GM23338 (cell line): ENCODE measurements at regions not wholly inside any gene's neighbourhood (a gene's known extent, or its start where the extent isn't known, plus 50 kb on each side); places are given as distances from the start of the nearest gene placed in this dataset.

ENCODE experiments used
- ATAC-seq: fragments of 200-7000 bp; cut with Tn5 transposase; 3 replicates; pipeline ENCODE4 v1.9.1; 2020
- DNase-seq: peaks from one replicate; pipeline ENCODE4 v3.0.0-alpha.2; 2015; ENCODE audit warnings: low spot score
- H2AFZ ChIP-seq: fragments of 200-600 bp; sonication (generic); 2 replicates; pipeline ENCODE4 v1.8.0; 2016; ENCODE audit warnings: antibody characterized with exemption, mild to moderate bottlenecking, moderate library complexity
- H3F3A ChIP-seq: fragments of 200-600 bp; sonication (generic); replicated peaks from 2 replicates; pipeline ENCODE4 v1.8.0; 2017; ENCODE audit warnings: antibody characterized with exemption, mixed run types, low read depth
- H3K27ac ChIP-seq: fragments of 200-600 bp; sonication (generic); 2 replicates; pipeline ENCODE4 v1.6.1; 2016; ENCODE audit warnings: low read depth
- H3K27me3 ChIP-seq: fragments of 200-600 bp; sonication (generic); 2 replicates; pipeline ENCODE4 v1.8.0; 2016; ENCODE audit warnings: mild to moderate bottlenecking, mixed run types, moderate library complexity; ENCODE audit not compliant: insufficient read depth
- H3K36me3 ChIP-seq: fragments of 200-600 bp; sonication (generic); 2 replicates; pipeline ENCODE4 v1.8.0; 2016; ENCODE audit warnings: mild to moderate bottlenecking; ENCODE audit not compliant: insufficient read depth
- H3K4me1 ChIP-seq: fragments of 200-600 bp; sonication (generic); 2 replicates; pipeline ENCODE4 v1.8.0; 2016; ENCODE audit warnings: mild to moderate bottlenecking, moderate library complexity; ENCODE audit not compliant: insufficient read depth
- H3K4me2 ChIP-seq: fragments of 200-600 bp; sonication (generic); 2 replicates; pipeline ENCODE4 v1.7.1; 2017; ENCODE audit warnings: mixed run types
- H3K4me3 ChIP-seq: fragments of 200-600 bp; sonication (generic); 2 replicates; pipeline ENCODE4 v1.6.1; 2016; ENCODE audit warnings: mixed run types
- H3K79me2 ChIP-seq: fragments of 200-600 bp; sonication (generic); replicated peaks from 2 replicates; pipeline ENCODE4 v1.8.0; 2017; ENCODE audit warnings: mild to moderate bottlenecking; ENCODE audit not compliant: insufficient read depth
- H3K9me2 ChIP-seq: fragments of 200-600 bp; sonication (generic); 2 replicates; pipeline ENCODE4 v1.8.0; 2017; ENCODE audit not compliant: insufficient read depth
- H4K20me1 ChIP-seq: fragments of 200-600 bp; sonication (generic); replicated peaks from 2 replicates; pipeline ENCODE4 v1.8.0; 2017; ENCODE audit warnings: mild to moderate bottlenecking; ENCODE audit not compliant: insufficient read depth
- H3K27ac Mint-ChIP-seq: 2 replicates; pipeline ENCODE4 v1.8.0; 2020; ENCODE audit warnings: inconsistent platforms, mild to moderate bottlenecking, moderate library complexity, mixed read lengths
- H3K27me3 Mint-ChIP-seq: 3 replicates; pipeline ENCODE4 v1.8.0; 2022; ENCODE audit warnings: low read depth, mild to moderate bottlenecking, moderate library complexity, mixed read lengths, inconsistent platforms; ENCODE audit not compliant: insufficient read depth, poor library complexity
- H3K36me3 Mint-ChIP-seq: 3 replicates; pipeline ENCODE4 v1.8.0; 2021; ENCODE audit warnings: low read depth, mild to moderate bottlenecking, inconsistent platforms, moderate library complexity, mixed read lengths
- H3K4me1 Mint-ChIP-seq: 3 replicates; pipeline ENCODE4 v1.8.0; 2020; ENCODE audit warnings: mild to moderate bottlenecking, inconsistent platforms, mixed read lengths
- H3K4me3 Mint-ChIP-seq: 3 replicates; pipeline ENCODE4 v1.8.0; 2021; ENCODE audit warnings: moderate library complexity, mild to moderate bottlenecking, inconsistent platforms, mixed read lengths
- H3K9me3 Mint-ChIP-seq: 3 replicates; pipeline ENCODE4 v1.8.0; 2020; ENCODE audit warnings: moderate library complexity, mild to moderate bottlenecking, inconsistent platforms, mixed read lengths
- EZH2 ChIP-seq: fragments of 200-600 bp; sonication (generic); IDR thresholded peaks from one replicate; pipeline ENCODE4 v1.8.0; 2017; ENCODE audit warnings: antibody characterized with exemption, mild to moderate bottlenecking, low read depth; ENCODE audit not compliant: unreplicated experiment
- EZH2phosphoT487 ChIP-seq: fragments of 200-600 bp; sonication (generic); IDR thresholded peaks from one replicate; pipeline ENCODE4 v1.8.1; 2018; ENCODE audit warnings: antibody characterized with exemption; ENCODE audit not compliant: unreplicated experiment
- NANOG ChIP-seq: IDR thresholded peaks from 2 replicates; pipeline ENCODE4 v1.6.1; 2016; ENCODE audit warnings: antibody characterized with exemption, borderline replicate concordance
- REST ChIP-seq: IDR thresholded peaks from one replicate; pipeline ENCODE4 v1.6.1; 2018; ENCODE audit warnings: antibody characterized with exemption; ENCODE audit not compliant: unreplicated experiment
- STAT1 ChIP-seq: IDR thresholded peaks from one replicate; pipeline ENCODE4 v1.6.1; 2016; ENCODE audit warnings: antibody characterized with exemption; ENCODE audit not compliant: unreplicated experiment
- ZNF114 ChIP-seq: fragments of 250-450 bp; sonication (Bioruptor Pico); IDR thresholded peaks from 2 replicates; pipeline ENCODE4 v1.5.0; 2020; ENCODE audit warnings: mild to moderate bottlenecking, moderate library complexity
- ZNF331 ChIP-seq: fragments of 250-450 bp; sonication (Bioruptor Pico); IDR thresholded peaks from 2 replicates; pipeline ENCODE4 v1.5.0; 2020; ENCODE audit warnings: low read depth, mild to moderate bottlenecking, moderate library complexity
- ZNF462 ChIP-seq: fragments of 250-450 bp; sonication (Bioruptor Pico); IDR thresholded peaks from 2 replicates; pipeline ENCODE4 v1.5.0; 2020; ENCODE audit warnings: mild to moderate bottlenecking, moderate library complexity
- TF ChIP-seq, protein P1 (sequence below): IDR thresholded peaks from 2 replicates; pipeline ENCODE4 v1.6.1; 2016; ENCODE audit warnings: antibody characterized with exemption
- TF ChIP-seq, protein P2 (sequence below), 2 experiments: fragments of 200-600 bp in 1 of 2; sonication (generic) in 1 of 2; conservative IDR thresholded peaks; 2 replicates each; pipeline versions ENCODE4 v1.5.1 to v1.6.1; 2016 to 2017; ENCODE audit warnings: antibody characterized with exemption in 2 of 2, low read depth in 2 of 2, mild to moderate bottlenecking in 2 of 2, moderate library complexity in 1 of 2

DNA sequence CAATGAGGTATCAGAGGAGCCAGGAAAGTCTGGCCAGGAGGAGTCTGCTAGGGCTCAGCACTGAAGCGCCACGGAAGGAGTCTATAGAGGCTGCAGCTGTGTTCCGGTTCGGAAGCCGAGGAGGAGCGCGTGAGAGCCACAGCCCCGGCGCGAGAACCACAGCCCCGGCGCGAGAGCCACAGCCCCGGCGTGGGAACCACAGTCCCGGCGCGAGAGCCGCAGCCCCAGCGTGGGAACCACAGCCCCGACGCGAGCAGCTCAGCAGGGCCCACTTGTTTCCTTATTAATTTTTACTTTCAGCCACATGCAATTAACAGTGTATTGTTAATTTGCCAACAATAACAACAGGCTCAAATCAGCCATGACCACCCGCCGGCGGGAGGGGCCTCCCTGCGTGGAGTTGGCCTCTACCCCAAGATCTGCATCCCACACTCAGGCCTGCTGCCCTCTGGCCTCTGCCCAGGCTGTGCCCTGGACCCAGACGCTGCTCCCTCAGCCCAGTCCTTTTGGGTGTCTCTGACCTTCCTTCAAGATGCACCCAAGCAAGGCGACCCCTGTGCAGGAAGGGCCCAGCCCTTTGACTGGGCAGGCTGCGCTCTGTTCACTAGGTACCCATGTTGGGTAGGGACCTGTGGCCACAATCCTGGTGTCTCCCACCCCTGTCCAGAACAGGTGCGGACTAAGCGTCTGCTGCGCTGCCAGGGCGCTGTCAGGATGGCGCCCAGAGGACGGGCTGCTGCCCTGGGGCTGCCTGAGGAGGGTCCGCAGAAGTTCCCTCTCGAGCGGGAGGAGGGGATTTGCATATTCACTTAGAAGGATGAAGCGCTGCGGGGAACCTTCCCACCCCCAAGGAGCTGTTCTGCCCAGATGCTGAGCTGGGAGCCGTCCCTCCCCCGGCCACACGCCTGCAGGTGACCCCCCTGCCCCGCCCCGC is 113.8 kb downstream of the ADRA2C start (continued):
- TF ChIP-seq, protein P1, sequence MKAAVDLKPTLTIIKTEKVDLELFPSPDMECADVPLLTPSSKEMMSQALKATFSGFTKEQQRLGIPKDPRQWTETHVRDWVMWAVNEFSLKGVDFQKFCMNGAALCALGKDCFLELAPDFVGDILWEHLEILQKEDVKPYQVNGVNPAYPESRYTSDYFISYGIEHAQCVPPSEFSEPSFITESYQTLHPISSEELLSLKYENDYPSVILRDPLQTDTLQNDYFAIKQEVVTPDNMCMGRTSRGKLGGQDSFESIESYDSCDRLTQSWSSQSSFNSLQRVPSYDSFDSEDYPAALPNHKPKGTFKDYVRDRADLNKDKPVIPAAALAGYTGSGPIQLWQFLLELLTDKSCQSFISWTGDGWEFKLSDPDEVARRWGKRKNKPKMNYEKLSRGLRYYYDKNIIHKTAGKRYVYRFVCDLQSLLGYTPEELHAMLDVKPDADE: no peak
- no peak for TF ChIP-seq ZNF114 (CRISPR knock-in tag)
- no peak for TF ChIP-seq EZH2phosphoT487
- no peak for TF ChIP-seq ZNF331 (CRISPR knock-in tag)
- no peak for TF ChIP-seq EZH2
- TF ChIP-seq ZNF462 (CRISPR knock-in tag): no peak

GRCh38 chr4:3880615-3881120 is 114.5 kb downstream of the ADRA2C start:
- H2AFZ ChIP-seq: peak overlapping the region; percentile 89
- TF ChIP-seq REST (peak; percentile 35), NANOG (no peak), EZH2 (no peak), EZH2phosphoT487 (no peak), STAT1 (no peak)
- TF ChIP-seq, protein P2, sequence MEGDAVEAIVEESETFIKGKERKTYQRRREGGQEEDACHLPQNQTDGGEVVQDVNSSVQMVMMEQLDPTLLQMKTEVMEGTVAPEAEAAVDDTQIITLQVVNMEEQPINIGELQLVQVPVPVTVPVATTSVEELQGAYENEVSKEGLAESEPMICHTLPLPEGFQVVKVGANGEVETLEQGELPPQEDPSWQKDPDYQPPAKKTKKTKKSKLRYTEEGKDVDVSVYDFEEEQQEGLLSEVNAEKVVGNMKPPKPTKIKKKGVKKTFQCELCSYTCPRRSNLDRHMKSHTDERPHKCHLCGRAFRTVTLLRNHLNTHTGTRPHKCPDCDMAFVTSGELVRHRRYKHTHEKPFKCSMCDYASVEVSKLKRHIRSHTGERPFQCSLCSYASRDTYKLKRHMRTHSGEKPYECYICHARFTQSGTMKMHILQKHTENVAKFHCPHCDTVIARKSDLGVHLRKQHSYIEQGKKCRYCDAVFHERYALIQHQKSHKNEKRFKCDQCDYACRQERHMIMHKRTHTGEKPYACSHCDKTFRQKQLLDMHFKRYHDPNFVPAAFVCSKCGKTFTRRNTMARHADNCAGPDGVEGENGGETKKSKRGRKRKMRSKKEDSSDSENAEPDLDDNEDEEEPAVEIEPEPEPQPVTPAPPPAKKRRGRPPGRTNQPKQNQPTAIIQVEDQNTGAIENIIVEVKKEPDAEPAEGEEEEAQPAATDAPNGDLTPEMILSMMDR (conservative IDR thresholded peaks at IDR 0.05; ENCODE audit: low read depth in 2 of 2): peak; percentile 95 to 98
- no peaks in the 10 kb centered on the region for H3K36me3 ChIP-seq
- peaks cover 31% of the 10 kb centered on the region for H3K27me3 ChIP-seq
- H3K4me2 ChIP-seq: peak overlapping the region; percentile 90
- no peak overlapping the region for H3K27ac ChIP-seq
- Mint-ChIP-seq H3K9me3 (peaks cover 19% of the 10 kb centered on the region; the same call in 2 of the 3 replicates), H3K36me3 (peaks cover 11% of the 10 kb centered on the region; the same call in 2 of the 3 replicates), H3K27ac (no peak overlapping the region), H3K4me1 (peaks cover 11% of the 10 kb centered on the region), H3K4me3 (peak overlapping the region; percentile 46; the same call in 1 of the 3 replicates), H3K27me3 (peaks cover 17% of the 10 kb centered on the region)
- no peaks in the 10 kb centered on the region; the same call in 1 of the 2 replicates for H4K20me1 ChIP-seq
- DNase-seq (peak; percentile 94), ATAC-seq (peak; percentile 92)
- H3K4me1 ChIP-seq: peaks cover 8% of the 10 kb centered on the region
- H3F3A ChIP-seq: no peaks in the 10 kb centered on the region
- H3K79me2 ChIP-seq: no peaks in the 10 kb centered on the region
- peak overlapping the region; percentile 63 for H3K4me3 ChIP-seq
- no peaks in the 10 kb centered on the region for H3K9me2 ChIP-seq
